ENCODE measurements at regions not wholly inside any gene's neighbourhood (a gene's known extent, or its start where the extent isn't known, plus 50 kb on each side); places are given as distances from the start of the nearest gene placed in this dataset.

- no peak for DNase-seq
Measured at GRCh38 chr16:86632206-86632605, 53.9 kb downstream of the FOXL1 start.

GRCh38 chr16:86632944-86633343 is 54.6 kb downstream of the FOXL1 start:
- DNase-seq = no peak

DNA sequence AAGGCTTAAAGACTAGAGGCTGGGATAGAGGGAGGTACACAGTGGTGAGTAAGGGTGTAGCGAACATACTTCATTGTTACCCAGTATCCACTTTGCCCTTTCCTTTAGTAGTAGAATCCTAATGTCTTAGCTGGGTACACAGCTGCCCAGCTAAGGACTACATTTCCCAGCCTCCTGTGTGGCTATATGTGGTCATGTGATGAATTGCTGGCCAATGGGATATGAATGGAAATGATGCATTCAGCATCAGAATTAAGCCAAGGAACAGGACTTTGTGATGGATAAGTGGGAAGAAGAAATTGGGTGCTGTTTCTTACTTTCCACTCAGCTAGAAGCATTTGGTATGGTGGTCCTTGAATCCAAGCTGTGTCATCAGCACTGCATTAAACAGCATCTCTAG is 55.9 kb downstream of the FOXL1 start:
- peak; percentile 28 for DNase-seq

- DNase-seq = peak; percentile 47
Measured at GRCh38 chr16:86635176-86635876, 57.0 kb downstream of the FOXL1 start.

GRCh38 chr16:86635926-86636325 is 57.6 kb downstream of the FOXL1 start:
- DNase-seq = no peak

- no peak for DNase-seq
Measured at GRCh38 chr16:86637744-86638143, 59.4 kb downstream of the FOXL1 start.

GRCh38 chr16:86638642-86639041 is 60.3 kb downstream of the FOXL1 start:
- no peak for DNase-seq

- DNase-seq = no peak
Measured at GRCh38 chr16:86639354-86639753, 61.0 kb downstream of the FOXL1 start.

DNA sequence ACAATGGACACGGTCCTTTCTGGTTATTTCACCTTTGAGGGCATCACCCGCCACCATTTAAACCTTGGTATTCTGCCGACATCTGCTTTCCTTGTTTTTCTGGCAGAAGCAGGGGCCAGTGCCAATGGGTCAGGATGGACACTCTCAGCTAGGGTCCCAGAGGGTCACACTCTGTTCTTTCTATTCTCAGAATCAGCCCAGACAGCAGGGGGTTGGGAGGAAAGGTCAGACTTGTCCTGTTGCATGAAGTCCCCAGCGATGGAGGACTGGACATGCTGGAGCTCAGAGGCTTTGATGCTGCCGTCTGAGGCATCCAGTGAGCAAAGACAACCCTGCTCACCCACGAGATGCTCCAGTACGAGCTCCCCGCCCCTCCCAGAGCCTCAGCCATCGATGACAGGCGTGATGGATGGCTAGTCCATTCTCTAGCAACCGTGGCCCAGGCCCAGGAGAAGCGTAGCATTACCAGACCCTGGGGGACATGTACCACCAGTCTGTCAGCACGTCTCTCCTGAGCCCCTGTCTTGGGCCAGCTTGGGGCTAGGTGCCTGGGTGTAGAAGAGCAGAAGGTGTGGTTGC is 62.0 kb downstream of the FOXL1 start:
- DNase-seq = no peak

DNA sequence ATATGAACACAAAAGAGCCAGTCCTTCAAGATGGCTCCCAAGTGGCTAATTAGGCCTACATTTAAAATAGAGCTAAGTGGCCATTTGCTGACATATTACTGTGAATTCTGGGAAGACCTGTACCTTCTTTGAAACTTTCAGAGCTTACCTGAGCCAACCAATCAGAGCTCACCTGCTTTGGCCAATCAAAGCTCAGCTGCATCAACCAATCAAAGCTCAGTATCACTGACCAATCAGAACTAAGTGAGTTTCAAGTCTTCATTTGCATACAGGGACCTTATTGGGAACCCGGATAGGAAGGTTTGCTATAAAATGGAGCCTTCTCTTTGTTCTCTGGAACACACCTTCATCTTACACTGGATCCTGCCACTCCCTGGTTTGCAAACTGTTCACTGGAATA is 63.7 kb downstream of the FOXL1 start:
- DNase-seq = no peak

- no peak for DNase-seq
Measured at GRCh38 chr16:86643671-86644070, 65.3 kb downstream of the FOXL1 start.

GRCh38 chr16:86647561-86647960 is 69.2 kb downstream of the FOXL1 start:
- no peak for DNase-seq

- no peak for DNase-seq
Measured at GRCh38 chr16:86649875-86650274, 71.5 kb downstream of the FOXL1 start.

GRCh38 chr16:86651013-86651627 is 72.8 kb downstream of the FOXL1 start:
- no peak for DNase-seq

- DNase-seq = no peak
Measured at GRCh38 chr16:86651823-86652222, 73.5 kb downstream of the FOXL1 start.

GRCh38 chr16:86653285-86654006 is 75.1 kb downstream of the FOXL1 start:
- DNase-seq = no peak

GRCh38 chr16:86657972-86658371 is 79.6 kb downstream of the FOXL1 start:
- no peak for DNase-seq

- no peak for DNase-seq
Measured at GRCh38 chr16:86660623-86661022, 82.3 kb downstream of the FOXL1 start.

DNA sequence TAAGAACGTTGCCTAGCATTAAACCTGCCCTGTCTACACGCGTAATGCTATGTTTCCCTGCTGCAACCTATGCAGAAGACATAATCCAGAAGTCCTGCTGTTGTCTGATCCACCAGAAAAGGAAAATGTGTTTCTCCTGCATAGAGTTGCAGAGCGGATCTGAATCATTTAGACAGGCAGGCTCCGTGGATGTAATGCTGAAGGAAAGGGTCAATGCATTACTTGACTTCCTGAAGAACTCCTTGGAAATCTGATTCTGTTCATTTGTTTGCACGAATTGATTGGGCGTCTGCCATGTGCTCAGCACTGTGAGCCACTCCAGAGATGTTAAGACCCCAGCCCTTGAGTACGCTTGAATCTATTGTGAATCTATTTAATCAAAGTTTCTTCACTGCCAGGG is 83.4 kb downstream of the FOXL1 start:
- peak; percentile 59 for DNase-seq

GRCh38 chr16:86662195-86662594 is 83.8 kb downstream of the FOXL1 start:
- no peak for DNase-seq

- DNase-seq = no peak
Measured at GRCh38 chr16:86662740-86663139, 84.4 kb downstream of the FOXL1 start.

- DNase-seq = no peak
Measured at GRCh38 chr16:86663685-86664521, 85.6 kb downstream of the FOXL1 start.
